GM23338 (cell line): ENCODE measurements at regions not wholly inside any gene's neighbourhood (a gene's known extent, or its start where the extent isn't known, plus 50 kb on each side); places are given as distances from the start of the nearest gene placed in this dataset.

Source experiments
- ATAC-seq: fragments of 200-7000 bp; cut with Tn5 transposase; 3 replicates; pipeline ENCODE4 v1.9.1; 2020
- DNase-seq: peaks from one replicate; pipeline ENCODE4 v3.0.0-alpha.2; 2015; ENCODE audit warnings: low spot score
- H2AFZ ChIP-seq: fragments of 200-600 bp; sonication (generic); 2 replicates; pipeline ENCODE4 v1.8.0; 2016; ENCODE audit warnings: antibody characterized with exemption, mild to moderate bottlenecking, moderate library complexity
- H3F3A ChIP-seq: fragments of 200-600 bp; sonication (generic); replicated peaks from 2 replicates; pipeline ENCODE4 v1.8.0; 2017; ENCODE audit warnings: antibody characterized with exemption, mixed run types, low read depth
- H3K27ac ChIP-seq: fragments of 200-600 bp; sonication (generic); 2 replicates; pipeline ENCODE4 v1.6.1; 2016; ENCODE audit warnings: low read depth
- H3K27me3 ChIP-seq: fragments of 200-600 bp; sonication (generic); 2 replicates; pipeline ENCODE4 v1.8.0; 2016; ENCODE audit warnings: mild to moderate bottlenecking, mixed run types, moderate library complexity; ENCODE audit not compliant: insufficient read depth
- H3K36me3 ChIP-seq: fragments of 200-600 bp; sonication (generic); 2 replicates; pipeline ENCODE4 v1.8.0; 2016; ENCODE audit warnings: mild to moderate bottlenecking; ENCODE audit not compliant: insufficient read depth
- H3K4me1 ChIP-seq: fragments of 200-600 bp; sonication (generic); 2 replicates; pipeline ENCODE4 v1.8.0; 2016; ENCODE audit warnings: mild to moderate bottlenecking, moderate library complexity; ENCODE audit not compliant: insufficient read depth
- H3K4me2 ChIP-seq: fragments of 200-600 bp; sonication (generic); 2 replicates; pipeline ENCODE4 v1.7.1; 2017; ENCODE audit warnings: mixed run types
- H3K4me3 ChIP-seq: fragments of 200-600 bp; sonication (generic); 2 replicates; pipeline ENCODE4 v1.6.1; 2016; ENCODE audit warnings: mixed run types
- H3K79me2 ChIP-seq: fragments of 200-600 bp; sonication (generic); replicated peaks from 2 replicates; pipeline ENCODE4 v1.8.0; 2017; ENCODE audit warnings: mild to moderate bottlenecking; ENCODE audit not compliant: insufficient read depth
- H3K9me2 ChIP-seq: fragments of 200-600 bp; sonication (generic); 2 replicates; pipeline ENCODE4 v1.8.0; 2017; ENCODE audit not compliant: insufficient read depth
- H4K20me1 ChIP-seq: fragments of 200-600 bp; sonication (generic); replicated peaks from 2 replicates; pipeline ENCODE4 v1.8.0; 2017; ENCODE audit warnings: mild to moderate bottlenecking; ENCODE audit not compliant: insufficient read depth
- H3K27ac Mint-ChIP-seq: 2 replicates; pipeline ENCODE4 v1.8.0; 2020; ENCODE audit warnings: inconsistent platforms, mild to moderate bottlenecking, moderate library complexity, mixed read lengths
- H3K27me3 Mint-ChIP-seq: 3 replicates; pipeline ENCODE4 v1.8.0; 2022; ENCODE audit warnings: low read depth, mild to moderate bottlenecking, moderate library complexity, mixed read lengths, inconsistent platforms; ENCODE audit not compliant: insufficient read depth, poor library complexity
- H3K36me3 Mint-ChIP-seq: 3 replicates; pipeline ENCODE4 v1.8.0; 2021; ENCODE audit warnings: low read depth, mild to moderate bottlenecking, inconsistent platforms, moderate library complexity, mixed read lengths
- H3K4me1 Mint-ChIP-seq: 3 replicates; pipeline ENCODE4 v1.8.0; 2020; ENCODE audit warnings: mild to moderate bottlenecking, inconsistent platforms, mixed read lengths
- H3K4me3 Mint-ChIP-seq: 3 replicates; pipeline ENCODE4 v1.8.0; 2021; ENCODE audit warnings: moderate library complexity, mild to moderate bottlenecking, inconsistent platforms, mixed read lengths
- H3K9me3 Mint-ChIP-seq: 3 replicates; pipeline ENCODE4 v1.8.0; 2020; ENCODE audit warnings: moderate library complexity, mild to moderate bottlenecking, inconsistent platforms, mixed read lengths
- EZH2 ChIP-seq: fragments of 200-600 bp; sonication (generic); IDR thresholded peaks from one replicate; pipeline ENCODE4 v1.8.0; 2017; ENCODE audit warnings: antibody characterized with exemption, mild to moderate bottlenecking, low read depth; ENCODE audit not compliant: unreplicated experiment
- POLR2AphosphoS5 ChIP-seq: IDR thresholded peaks from 2 replicates; pipeline ENCODE4 v1.6.1; 2016; ENCODE audit warnings: antibody characterized with exemption, low read depth
- STAT1 ChIP-seq: IDR thresholded peaks from one replicate; pipeline ENCODE4 v1.6.1; 2016; ENCODE audit warnings: antibody characterized with exemption; ENCODE audit not compliant: unreplicated experiment
- ZNF462 ChIP-seq: fragments of 250-450 bp; sonication (Bioruptor Pico); IDR thresholded peaks from 2 replicates; pipeline ENCODE4 v1.5.0; 2020; ENCODE audit warnings: mild to moderate bottlenecking, moderate library complexity

- TF ChIP-seq ZNF462: no peak
- TF ChIP-seq STAT1: no peak
- TF ChIP-seq EZH2: no peak
Observed at GRCh38 chr4:31360786-31361185, 640.6 kb downstream of the PCDH7 start (continued).

DNA sequence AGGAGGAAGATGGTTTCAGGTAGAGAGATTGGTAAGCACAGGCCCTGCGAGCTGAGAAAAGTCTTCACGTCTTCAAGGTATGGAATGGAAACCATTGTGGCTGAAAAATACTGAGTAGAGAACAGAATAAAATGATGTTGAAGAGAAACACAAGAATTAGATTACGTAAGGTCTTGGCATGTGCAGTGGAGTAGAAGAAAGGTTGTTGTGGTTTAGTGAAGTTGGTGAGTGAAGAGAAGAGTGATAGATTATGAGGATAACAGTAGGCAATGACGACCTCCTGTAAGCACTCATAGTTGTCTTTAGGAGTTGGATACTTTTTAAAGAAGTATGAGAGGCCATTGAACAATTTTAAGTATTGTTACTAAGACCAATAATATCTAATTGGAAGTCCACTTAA, 642.6 kb downstream of the PCDH7 start:
- no peak overlapping the region for H3K4me3 ChIP-seq
- H3K27ac ChIP-seq: no peak overlapping the region
- H3K79me2 ChIP-seq: no peaks in the 10 kb centered on the region
- no peak for ATAC-seq
- TF ChIP-seq STAT1 (no peak), POLR2AphosphoS5 (no peak)
- peak overlapping the region; percentile 49; the same call in 1 of the 2 replicates for H2AFZ ChIP-seq
- no peaks in the 10 kb centered on the region for H3K36me3 ChIP-seq
- H3K27me3 ChIP-seq: no peaks in the 10 kb centered on the region
- H3K4me1 ChIP-seq: no peaks in the 10 kb centered on the region
- peaks cover 4% of the 10 kb centered on the region; the same call in 1 of the 2 replicates for H3K9me2 ChIP-seq
- no peaks in the 10 kb centered on the region for H3K9me3 Mint-ChIP-seq
- no peaks in the 10 kb centered on the region for H3K4me1 Mint-ChIP-seq
- H3F3A ChIP-seq: no peaks in the 10 kb centered on the region
- no peak overlapping the region for H3K4me2 ChIP-seq
- peaks cover 1% of the 10 kb centered on the region for H3K27me3 Mint-ChIP-seq
- no peaks in the 10 kb centered on the region for H4K20me1 ChIP-seq
- DNase-seq: no peak
- H3K36me3 Mint-ChIP-seq: no peaks in the 10 kb centered on the region
- H3K27ac Mint-ChIP-seq: no peak overlapping the region
- H3K4me3 Mint-ChIP-seq: no peak overlapping the region
